Motor neuron (in vitro differentiated cells): ENCODE measurements at regions not wholly inside any gene's neighbourhood (a gene's known extent, or its start where the extent isn't known, plus 50 kb on each side); places are given as distances from the start of the nearest gene placed in this dataset.

Experiments used
- ATAC-seq, 8 experiments: fragments of 200-7000 bp; cut with Tn5 transposase; replicated peaks in 6 of 8; 2 replicates each; pipeline ENCODE4 v1.8.0; 2021; ENCODE audit warnings: mild to moderate bottlenecking in 8 of 8, moderate library complexity in 8 of 8
- H3K27ac ChIP-seq, 2 donors: fragments of 250-450 bp; sonication (Bioruptor Pico); 2 replicates each; pipeline ENCODE4 v1.9.0; 2021; ENCODE audit warnings: antibody characterized with exemption in 2 of 2, mild to moderate bottlenecking in 2 of 2, moderate library complexity in 1 of 2
- H3K4me1 ChIP-seq, 2 donors: fragments of 250-450 bp; sonication (Bioruptor Pico); replicated peaks in 1 of 2; 2 replicates each; pipeline ENCODE4 v1.6.1; 2021; ENCODE audit warnings: antibody characterized with exemption in 2 of 2, mild to moderate bottlenecking in 2 of 2, moderate library complexity in 1 of 2
- H3K4me3 ChIP-seq, 5 donors: fragments of 250-450 bp; sonication (Bioruptor Pico); 2 replicates each; pipeline ENCODE4 v1.9.0; 2021; ENCODE audit warnings: antibody characterized with exemption in 5 of 5, mild to moderate bottlenecking in 5 of 5, moderate library complexity in 4 of 5
- WGBS, 10 experiments: fragments of 450-650 bp; shearing (Covaris generic); methylation state at CpG; one replicate each; pipeline ENCODE4 v1.0.0; 2022; 5-methylcytosine and 5-hydroxymethylcytosine counted together
- in situ Hi-C, 9 experiments: fragments of 400-800 bp; cut with MboI; loops; one replicate each; pipeline ENCODE4 v1.15.0; 2021; ENCODE audit warnings: low sequenced_read_pairs in 9 of 9, low pct_unique_long_range_greater_than_20kb in 2 of 9; ENCODE audit not compliant: unreplicated experiment in 9 of 9

GRCh38 chr20:39347626-39348025 is 385.5 kb downstream of the DHX35 start:
- ATAC-seq: no peak
- H3K4me1 ChIP-seq: no peaks in the 10 kb centered on the region
- in situ Hi-C loops: no loop called here
- H3K4me3 ChIP-seq: no peak overlapping the region
- 30 to 100% (median 83%) methylated on average over 1 to 5 of the region's 5 CpGs; no CpG with 5 or more reads in 3 of the 10 experiments for WGBS, 10 experiments
- no peak overlapping the region for H3K27ac ChIP-seq

- WGBS, 10 experiments: 67 to 88% (median 83%) methylated on average over 1 of the region's 1 CpG; no CpG with 5 or more reads in 7 of the 10 experiments
These were observed 380.3 kb downstream of the DHX35 start for GRCh38 chr20:39342463-39342862.

GRCh38 chr20:39338469-39339376 is 376.6 kb downstream of the DHX35 start:
- Histone ChIP-seq H3K27ac (no peak overlapping the region), H3K4me1 (peaks cover 4 to 5% of the 10 kb centered on the region in 2 donors), H3K4me3 (no peak overlapping the region)
- in situ Hi-C loops: no loop called here
- ATAC-seq: peak in 6 of 8 experiments; percentile 50 to 91 (median 77)
- WGBS, 10 experiments: 0 to 57% (median 30%) methylated on average over 1 to 6 of the region's 6 CpGs; no CpG with 5 or more reads in 1 of the 10 experiments

More at GRCh38 chr20:39342463-39342862, 380.3 kb downstream of the DHX35 start:
- ATAC-seq: no peak
- Histone ChIP-seq H3K4me3 (no peak overlapping the region), H3K27ac (no peak overlapping the region), H3K4me1 (peaks cover 4 to 5% of the 10 kb centered on the region in 2 donors)
- in situ Hi-C loops: no loop called here

- 8 to 100% (median 69%) methylated on average over 2 to 3 of the region's 3 CpGs; no CpG with 5 or more reads in 1 of the 10 experiments for WGBS, 10 experiments
- Histone ChIP-seq H3K27ac (no peak overlapping the region), H3K4me3 (no peak overlapping the region), H3K4me1 (no peaks in the 10 kb centered on the region)
- peak in 2 of 8 experiments; percentile 37 to 44 for ATAC-seq
- in situ Hi-C loops: no loop called here
These were observed 371.1 kb downstream of the DHX35 start for GRCh38 chr20:39333211-39333610.

- Histone ChIP-seq H3K4me1 (no peaks in the 10 kb centered on the region), H3K27ac (no peak overlapping the region), H3K4me3 (no peak overlapping the region)
- ATAC-seq: peak in 3 of 8 experiments; percentile 42 to 49 (median 43)
- in situ Hi-C loops: no loop called here
- 33 to 79% (median 62%) methylated on average over 1 to 3 of the region's 4 CpGs; no CpG with 5 or more reads in 3 of the 10 experiments for WGBS, 10 experiments
These were observed 366.2 kb downstream of the DHX35 start for GRCh38 chr20:39328347-39328746.

- in situ Hi-C loops: no loop called here
- peak in 2 of 8 experiments; percentile 96 to 97 for ATAC-seq
- WGBS, 10 experiments: 38 to 93% (median 80%) methylated on average over 1 to 3 of the region's 3 CpGs
These were observed 363.9 kb downstream of the DHX35 start for GRCh38 chr20:39326050-39326449.

GRCh38 chr20:39318911-39319310 is 356.8 kb downstream of the DHX35 start:
- 6 to 80% (median 72%) methylated on average over 1 to 2 of the region's 2 CpGs; no CpG with 5 or more reads in 5 of the 10 experiments for WGBS, 10 experiments
- H3K4me1 ChIP-seq: no peaks in the 10 kb centered on the region
- no peak overlapping the region for H3K4me3 ChIP-seq
- no peak overlapping the region for H3K27ac ChIP-seq
- in situ Hi-C loops: no loop called here
- no peak for ATAC-seq

More at GRCh38 chr20:39326050-39326449, 363.9 kb downstream of the DHX35 start:
- no peak overlapping the region for H3K4me3 ChIP-seq
- H3K27ac ChIP-seq: no peak overlapping the region
- no peaks in the 10 kb centered on the region for H3K4me1 ChIP-seq

GRCh38 chr20:39312676-39313075 is 350.5 kb downstream of the DHX35 start:
- in situ Hi-C loops: no loop called here
- Histone ChIP-seq H3K4me1 (no peaks in the 10 kb centered on the region), H3K4me3 (no peak overlapping the region), H3K27ac (no peak overlapping the region)
- ATAC-seq: peak in 3 of 8 experiments; percentile 50 to 72 (median 71)

GRCh38 chr20:39311851-39312506 is 349.8 kb downstream of the DHX35 start:
- H3K4me1 ChIP-seq: no peaks in the 10 kb centered on the region
- in situ Hi-C loops: no loop called here
- peak in 1 of 8 experiments; percentile 40 for ATAC-seq
- no peak overlapping the region for H3K27ac ChIP-seq
- WGBS, 10 experiments: 13 to 100% (median 56%) methylated on average over 1 of the region's 1 CpG; no CpG with 5 or more reads in 4 of the 10 experiments
- no peak overlapping the region for H3K4me3 ChIP-seq

- in situ Hi-C loops: no loop called here
- Histone ChIP-seq H3K4me3 (no peak overlapping the region), H3K4me1 (no peaks in the 10 kb centered on the region), H3K27ac (no peak overlapping the region)
- peak in 2 of 8 experiments; percentile 23 to 46 for ATAC-seq
- 0 to 80% (median 60%) methylated on average over 1 to 5 of the region's 9 CpGs; no CpG with 5 or more reads in 1 of the 10 experiments for WGBS, 10 experiments
These were observed 348.3 kb downstream of the DHX35 start for GRCh38 chr20:39310363-39310995.

- no peaks in the 10 kb centered on the region for H3K4me1 ChIP-seq
- H3K4me3 ChIP-seq: no peak overlapping the region
- no peak overlapping the region for H3K27ac ChIP-seq
- in situ Hi-C loops: no loop called here
- no peak for ATAC-seq
These were observed 347.3 kb downstream of the DHX35 start for GRCh38 chr20:39309458-39309857.

GRCh38 chr20:39302312-39302711 is 340.2 kb downstream of the DHX35 start:
- in situ Hi-C loops: no loop called here
- 30 to 94% (median 73%) methylated on average over 2 to 4 of the region's 4 CpGs for WGBS, 10 experiments
- Histone ChIP-seq H3K4me1 (peaks cover 0 to 3% of the 10 kb centered on the region in 2 donors), H3K4me3 (no peak overlapping the region), H3K27ac (no peak overlapping the region)
- no peak for ATAC-seq

- no peak overlapping the region for H3K4me3 ChIP-seq
- in situ Hi-C loops: loop anchor here in 1 of 9 experiments (25.0 kb wide), 1 partner anchor 563 kb away; no protein-coding TSS in a partner anchor
- no peak for ATAC-seq
- peaks cover 0 to 3% of the 10 kb centered on the region in 2 donors for H3K4me1 ChIP-seq
- WGBS, 10 experiments: 0 to 78% (median 25%) methylated on average over 1 to 2 of the region's 2 CpGs; no CpG with 5 or more reads in 6 of the 10 experiments
- no peak overlapping the region for H3K27ac ChIP-seq
These were observed 337.6 kb downstream of the DHX35 start for GRCh38 chr20:39299783-39300182.
